ENCODE measurements at regions not wholly inside any gene's neighbourhood (a gene's known extent, or its start where the extent isn't known, plus 50 kb on each side); places are given as distances from the start of the nearest gene placed in this dataset.

GRCh38 chr11:79796704-79797103, 355.9 kb upstream of the TENM4 start:
- Mint-ChIP-seq H3K27ac (no peak overlapping the region), H3K36me3 (ENCODE audit: low read depth) (no peaks in the 10 kb centered on the region), H3K9me3 (no peaks in the 10 kb centered on the region), H3K4me3 (no peak overlapping the region), H3K4me1 (no peaks in the 10 kb centered on the region), H3K27me3 (ENCODE audit: low read depth, poor library complexity) (peaks cover 6% of the 10 kb centered on the region)
- DNase-seq = no peak
- TF ChIP-seq CTCF (IDR thresholded peaks at IDR 0.05) = no peak

GRCh38 chr11:79794484-79795393, 353.9 kb upstream of the TENM4 start:
- Mint-ChIP-seq H3K4me1 (no peaks in the 10 kb centered on the region), H3K36me3 (ENCODE audit: low read depth) (no peaks in the 10 kb centered on the region), H3K27ac (no peak overlapping the region), H3K27me3 (ENCODE audit: low read depth, poor library complexity) (peaks cover 6% of the 10 kb centered on the region), H3K4me3 (no peak overlapping the region), H3K9me3 (peaks cover 7% of the 10 kb centered on the region)
- DNase-seq = no peak
- no peak for TF ChIP-seq CTCF (IDR thresholded peaks at IDR 0.05)

- no peak overlapping the region for H3K4me3 Mint-ChIP-seq
- H3K27ac Mint-ChIP-seq = no peak overlapping the region
- H3K9me3 Mint-ChIP-seq = peaks cover 7% of the 10 kb centered on the region
- H3K4me1 Mint-ChIP-seq = no peaks in the 10 kb centered on the region
- H3K36me3 Mint-ChIP-seq (ENCODE audit: low read depth) = no peaks in the 10 kb centered on the region
- no peak for TF ChIP-seq CTCF (IDR thresholded peaks at IDR 0.05)
- H3K27me3 Mint-ChIP-seq (ENCODE audit: low read depth, poor library complexity) = peaks cover 6% of the 10 kb centered on the region
- DNase-seq = no peak
These were observed 353.2 kb upstream of the TENM4 start for GRCh38 chr11:79794057-79794456.

- Mint-ChIP-seq H3K27ac (no peak overlapping the region), H3K4me1 (no peaks in the 10 kb centered on the region), H3K9me3 (peaks cover 11% of the 10 kb centered on the region), H3K27me3 (ENCODE audit: low read depth, poor library complexity) (no peaks in the 10 kb centered on the region), H3K4me3 (no peak overlapping the region), H3K36me3 (ENCODE audit: low read depth) (no peaks in the 10 kb centered on the region)
- no peak for DNase-seq
- TF ChIP-seq CTCF (IDR thresholded peaks at IDR 0.05) = no peak
These were observed 346.1 kb upstream of the TENM4 start for GRCh38 chr11:79786961-79787360.

GRCh38 chr11:79783833-79784232, 343.0 kb upstream of the TENM4 start:
- no peak overlapping the region for H3K4me3 Mint-ChIP-seq
- H3K4me1 Mint-ChIP-seq = no peaks in the 10 kb centered on the region
- no peak overlapping the region for H3K27ac Mint-ChIP-seq
- H3K9me3 Mint-ChIP-seq = peaks cover 4% of the 10 kb centered on the region
- DNase-seq = no peak
- H3K27me3 Mint-ChIP-seq (ENCODE audit: low read depth, poor library complexity) = peaks cover under 1% of the 10 kb centered on the region
- no peak for TF ChIP-seq CTCF (IDR thresholded peaks at IDR 0.05)
- no peaks in the 10 kb centered on the region for H3K36me3 Mint-ChIP-seq (ENCODE audit: low read depth)

GRCh38 chr11:79768343-79768742, 327.5 kb upstream of the TENM4 start:
- Mint-ChIP-seq H3K27me3 (ENCODE audit: low read depth, poor library complexity) (peaks cover 3% of the 10 kb centered on the region), H3K36me3 (ENCODE audit: low read depth) (no peaks in the 10 kb centered on the region), H3K9me3 (no peaks in the 10 kb centered on the region), H3K4me1 (no peaks in the 10 kb centered on the region), H3K4me3 (no peak overlapping the region), H3K27ac (no peak overlapping the region)
- no peak for TF ChIP-seq CTCF (IDR thresholded peaks at IDR 0.05)
- DNase-seq = no peak

Data from nephron progenitor cell (in vitro differentiated cells).